Activated effector memory CD4-positive, alpha-beta T cell treated with anti-CD3 and anti-CD28 coated beads, Interleukin-2, amount 50 U/mL, for 16 hours (primary cell): ENCODE measurements at regions not wholly inside any gene's neighbourhood (a gene's known extent, or its start where the extent isn't known, plus 50 kb on each side); places are given as distances from the start of the nearest gene placed in this dataset.
"Not testable (repeated sequence)": the region's sequence is repeated elsewhere in the genome, so short reads cannot be mapped to it uniquely, and the experiment has no call there.

ENCODE experiments used
- DNase-seq: peaks from one replicate; pipeline ENCODE4 v3.0.0-alpha.2; 2020

GRCh38 chr6:134599079-134599478 is 281.2 kb upstream of the SGK1 start:
- DNase-seq = no peak

- no peak for DNase-seq
Observed at GRCh38 chr6:134596191-134596590, 278.3 kb upstream of the SGK1 start.

GRCh38 chr6:134594881-134595280 is 277.0 kb upstream of the SGK1 start:
- no peak for DNase-seq

GRCh38 chr6:134593887-134594286 is 276.0 kb upstream of the SGK1 start:
- no peak for DNase-seq

GRCh38 chr6:134593442-134593841 is 275.5 kb upstream of the SGK1 start:
- DNase-seq = no peak

GRCh38 chr6:134593024-134593423 is 275.1 kb upstream of the SGK1 start:
- no peak for DNase-seq

- DNase-seq = no peak
Observed at GRCh38 chr6:134590449-134590848, 272.5 kb upstream of the SGK1 start.

GRCh38 chr6:134590004-134590403 is 272.1 kb upstream of the SGK1 start:
- DNase-seq = no peak

- no peak for DNase-seq
Observed at GRCh38 chr6:134589512-134589911, 271.6 kb upstream of the SGK1 start.

- no peak for DNase-seq
Observed at GRCh38 chr6:134588267-134588666, 270.4 kb upstream of the SGK1 start.

- no peak for DNase-seq
Observed at GRCh38 chr6:134585517-134585873, 267.6 kb upstream of the SGK1 start.

GRCh38 chr6:134584847-134585516 is 267.1 kb upstream of the SGK1 start:
- DNase-seq = no peak

- DNase-seq = no peak
Observed at GRCh38 chr6:134577998-134578397, 260.1 kb upstream of the SGK1 start.

- DNase-seq = no peak
Observed at GRCh38 chr6:134575221-134575620, 257.3 kb upstream of the SGK1 start.

- DNase-seq = no peak
Observed at GRCh38 chr6:134574491-134574890, 256.6 kb upstream of the SGK1 start.

- not testable (repeated sequence) for DNase-seq
Observed at GRCh38 chr6:134569996-134570395, 252.1 kb upstream of the SGK1 start.

GRCh38 chr6:134564705-134565104 is 246.8 kb upstream of the SGK1 start:
- DNase-seq = no peak

- DNase-seq = no peak
Observed at GRCh38 chr6:134560019-134560418, 242.1 kb upstream of the SGK1 start.

- DNase-seq = no peak
Observed at GRCh38 chr6:134557509-134557908, 239.6 kb upstream of the SGK1 start.

- DNase-seq = no peak
Observed at GRCh38 chr6:134555672-134556071, 237.8 kb upstream of the SGK1 start.

GRCh38 chr6:134553936-134554335 is 236.0 kb upstream of the SGK1 start:
- no peak for DNase-seq

GRCh38 chr6:134551245-134551960 is 233.5 kb upstream of the SGK1 start:
- no peak for DNase-seq

GRCh38 chr6:134550604-134551003 is 232.7 kb upstream of the SGK1 start:
- no peak for DNase-seq

GRCh38 chr6:134549854-134550253 is 231.9 kb upstream of the SGK1 start:
- no peak for DNase-seq
